ENCODE measurements at regions not wholly inside any gene's neighbourhood (a gene's known extent, or its start where the extent isn't known, plus 50 kb on each side); places are given as distances from the start of the nearest gene placed in this dataset.

GRCh38 chr3:72247126-72247525 is 462.2 kb upstream of the PROK2 start:
- no peaks in the 10 kb centered on the region for H3K36me3 ChIP-seq (ENCODE audit: control insufficient read depth, insufficient read depth, low read length)
- H3K9ac ChIP-seq (ENCODE audit: extremely low read depth, low read length, poor library complexity, severe bottlenecking), result no peak overlapping the region
- no peak for DNase-seq
- Mint-ChIP-seq H3K9me3 (no peaks in the 10 kb centered on the region), H3K27ac (no peak overlapping the region), H3K4me1 (peaks cover 10% of the 10 kb centered on the region), H3K36me3 (ENCODE audit: low read depth) (no peaks in the 10 kb centered on the region), H3K4me3 (no peak overlapping the region), H3K27me3 (ENCODE audit: insufficient read depth) (peaks cover 40% of the 10 kb centered on the region)
- no peaks in the 10 kb centered on the region for H3K27me3 ChIP-seq (ENCODE audit: control insufficient read depth, insufficient read depth, low read length, poor library complexity, severe bottlenecking)
- no peak for TF ChIP-seq CTCF (conservative IDR thresholded peaks at IDR 0.05)
- no peak overlapping the region for H3K4me3 ChIP-seq (ENCODE audit: low read length)
- H3K9me3 ChIP-seq (ENCODE audit: control insufficient read depth, low read length), result no peaks in the 10 kb centered on the region
- no peak overlapping the region for H3K27ac ChIP-seq (ENCODE audit: low read depth, low read length)
- no peaks in the 10 kb centered on the region for H3K4me1 ChIP-seq (ENCODE audit: control insufficient read depth, insufficient read depth, low read length)
- WGBS, 2 experiments (ENCODE audit: insufficient coverage in 1 of 2, insufficient read length in 1 of 2), result 76 to 94% methylated on average over 4 to 7 of the region's 7 CpGs

- Histone ChIP-seq H3K36me3 (ENCODE audit: control insufficient read depth, insufficient read depth, low read length) (no peaks in the 10 kb centered on the region), H3K4me1 (ENCODE audit: control insufficient read depth, insufficient read depth, low read length) (no peaks in the 10 kb centered on the region), H3K27ac (ENCODE audit: low read depth, low read length) (no peak overlapping the region), H3K4me3 (ENCODE audit: low read length) (no peak overlapping the region), H3K27me3 (ENCODE audit: control insufficient read depth, insufficient read depth, low read length, poor library complexity, severe bottlenecking) (no peaks in the 10 kb centered on the region), H3K9ac (ENCODE audit: extremely low read depth, low read length, poor library complexity, severe bottlenecking) (no peak overlapping the region), H3K9me3 (ENCODE audit: control insufficient read depth, low read length) (no peaks in the 10 kb centered on the region)
- Mint-ChIP-seq H3K27ac (no peak overlapping the region), H3K4me3 (no peak overlapping the region), H3K36me3 (ENCODE audit: low read depth) (no peaks in the 10 kb centered on the region), H3K27me3 (ENCODE audit: insufficient read depth) (peaks cover 40% of the 10 kb centered on the region), H3K4me1 (peaks cover 10% of the 10 kb centered on the region), H3K9me3 (no peaks in the 10 kb centered on the region)
- no peak for TF ChIP-seq CTCF (conservative IDR thresholded peaks at IDR 0.05)
- 91 to 92% methylated on average over 1 to 6 of the region's 6 CpGs for WGBS, 2 experiments (ENCODE audit: insufficient coverage in 1 of 2, insufficient read length in 1 of 2)
- no peak for DNase-seq
Observed at GRCh38 chr3:72246685-72247084, 461.7 kb upstream of the PROK2 start.

GRCh38 chr3:72245183-72245811 is 460.3 kb upstream of the PROK2 start:
- Mint-ChIP-seq H3K4me1 (peaks cover 10% of the 10 kb centered on the region), H3K36me3 (ENCODE audit: low read depth) (no peaks in the 10 kb centered on the region), H3K27me3 (ENCODE audit: insufficient read depth) (peaks cover 33% of the 10 kb centered on the region), H3K9me3 (no peaks in the 10 kb centered on the region), H3K4me3 (no peak overlapping the region), H3K27ac (no peak overlapping the region)
- Histone ChIP-seq H3K4me1 (ENCODE audit: control insufficient read depth, insufficient read depth, low read length) (no peaks in the 10 kb centered on the region), H3K27me3 (ENCODE audit: control insufficient read depth, insufficient read depth, low read length, poor library complexity, severe bottlenecking) (no peaks in the 10 kb centered on the region), H3K36me3 (ENCODE audit: control insufficient read depth, insufficient read depth, low read length) (no peaks in the 10 kb centered on the region), H3K9ac (ENCODE audit: extremely low read depth, low read length, poor library complexity, severe bottlenecking) (no peak overlapping the region), H3K27ac (ENCODE audit: low read depth, low read length) (no peak overlapping the region), H3K9me3 (ENCODE audit: control insufficient read depth, low read length) (no peaks in the 10 kb centered on the region), H3K4me3 (ENCODE audit: low read length) (no peak overlapping the region)
- TF ChIP-seq CTCF (conservative IDR thresholded peaks at IDR 0.05), result no peak
- DNase-seq, result no peak
- WGBS, 2 experiments (ENCODE audit: insufficient coverage in 1 of 2, insufficient read length in 1 of 2), result 89 to 91% methylated on average over 8 to 9 of the region's 9 CpGs
